SU-DHL-6 (cell line): ENCODE measurements at regions not wholly inside any gene's neighbourhood (a gene's known extent, or its start where the extent isn't known, plus 50 kb on each side); places are given as distances from the start of the nearest gene placed in this dataset.

Experiments
- CTCF ChIP-seq: fragments of 200-600 bp; sonication (generic); IDR thresholded peaks from one replicate; pipeline ENCODE4 v1.5.1; 2017; ENCODE audit warnings: antibody characterized with exemption, mild to moderate bottlenecking, low read length, moderate library complexity; ENCODE audit not compliant: insufficient read depth, poor library complexity, severe bottlenecking
- EZH2phosphoT487 ChIP-seq: fragments of 200-600 bp; sonication (generic), shearing (Covaris generic); conservative IDR thresholded peaks from 2 replicates; pipeline ENCODE4 v1.6.1; 2018; ENCODE audit warnings: mild to moderate bottlenecking, antibody characterized with exemption, low read length, moderate library complexity, mixed read lengths

- TF ChIP-seq CTCF (no peak), EZH2phosphoT487 (no peak)
Measured at GRCh38 chr3:74281705-74282104, 332.8 kb downstream of the CNTN3 start.
